Nucleus accumbens (tissue), 56 donors: ENCODE measurements at regions not wholly inside any gene's neighbourhood (a gene's known extent, or its start where the extent isn't known, plus 50 kb on each side); places are given as distances from the start of the nearest gene placed in this dataset.
"Not testable (repeated sequence)": the region's sequence is repeated elsewhere in the genome, so short reads cannot be mapped to it uniquely, and the experiment has no call there.

ENCODE experiments used
- DNase-seq, 56 donors: peaks; one replicate each; lab custom pipeline; 2025; lab: John Stamatoyannopoulos, UW

DNA sequence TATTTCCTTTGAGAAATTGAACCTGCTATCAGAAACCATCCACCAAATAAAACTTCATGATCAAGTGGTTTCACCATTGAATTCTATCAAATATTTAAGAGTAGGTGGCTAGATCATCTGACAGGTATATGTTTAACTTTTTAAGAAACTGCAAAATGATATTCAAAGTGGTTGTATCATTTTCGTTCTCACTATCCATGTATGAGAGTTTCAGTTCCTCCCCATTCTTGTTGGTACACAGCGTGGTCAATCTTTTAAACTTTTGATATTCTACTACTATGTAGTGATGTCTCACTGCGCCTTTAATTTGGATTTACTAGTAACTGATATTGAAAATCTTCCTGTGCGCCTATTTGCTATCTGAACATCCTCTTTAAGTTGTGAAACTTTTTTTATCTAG lies 163.7 kb downstream of the CYB561 start:
- DNase-seq = no peak

GRCh38 chr17:63285551-63285950 lies 160.6 kb downstream of the CYB561 start:
- no peak for DNase-seq

- no peak for DNase-seq
Observed at GRCh38 chr17:63286254-63286653, 159.9 kb downstream of the CYB561 start.

DNA sequence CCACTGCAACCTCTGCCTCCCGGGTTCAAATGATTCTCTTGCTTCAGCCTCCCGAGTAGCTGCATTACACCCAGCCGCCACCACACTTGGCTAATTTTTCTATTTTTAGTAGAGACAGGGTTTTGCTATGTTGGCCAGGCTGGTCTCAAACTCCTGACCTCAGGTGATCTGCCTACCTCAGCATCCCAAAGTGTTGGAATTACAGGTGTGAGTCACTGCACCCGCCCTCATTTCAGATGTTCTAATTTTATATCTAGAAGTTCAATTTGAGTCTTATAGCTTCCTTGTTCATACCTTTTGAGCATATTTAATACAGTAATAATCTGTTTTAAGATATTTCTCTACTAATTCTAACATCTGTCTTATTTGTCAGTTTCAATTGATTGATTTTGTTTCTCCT lies 159.1 kb downstream of the CYB561 start:
- DNase-seq = not testable (repeated sequence)

- no peak for DNase-seq
Observed at GRCh38 chr17:63289931-63290330, 156.2 kb downstream of the CYB561 start.

DNA sequence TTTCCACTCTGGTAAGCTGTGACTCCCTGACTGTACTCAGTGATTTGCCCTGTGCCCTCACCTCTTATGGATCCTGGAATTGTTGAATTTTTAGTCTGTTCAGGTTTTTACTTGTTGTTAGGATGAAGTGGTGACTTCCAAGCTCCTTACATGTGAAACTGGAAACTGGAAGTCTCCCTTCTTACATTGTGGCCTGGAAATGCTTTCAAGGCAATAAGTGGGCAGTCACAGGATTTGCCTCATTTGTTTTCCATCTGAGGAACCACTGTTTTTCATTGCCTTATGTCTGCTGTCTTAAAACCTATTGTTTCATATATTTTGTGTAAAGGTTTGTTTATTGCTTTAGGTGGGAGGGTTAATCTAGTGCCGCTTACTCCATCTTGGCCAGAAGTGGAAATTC lies 155.8 kb downstream of the CYB561 start:
- DNase-seq = no peak

- DNase-seq = no peak
Observed at GRCh38 chr17:63290784-63291183, 155.3 kb downstream of the CYB561 start.

GRCh38 chr17:63291258-63291657 lies 154.8 kb downstream of the CYB561 start:
- DNase-seq = no peak

GRCh38 chr17:63292421-63292820 lies 153.7 kb downstream of the CYB561 start:
- no peak for DNase-seq

- no peak for DNase-seq
Observed at GRCh38 chr17:63293323-63294075, 152.6 kb downstream of the CYB561 start.

DNA sequence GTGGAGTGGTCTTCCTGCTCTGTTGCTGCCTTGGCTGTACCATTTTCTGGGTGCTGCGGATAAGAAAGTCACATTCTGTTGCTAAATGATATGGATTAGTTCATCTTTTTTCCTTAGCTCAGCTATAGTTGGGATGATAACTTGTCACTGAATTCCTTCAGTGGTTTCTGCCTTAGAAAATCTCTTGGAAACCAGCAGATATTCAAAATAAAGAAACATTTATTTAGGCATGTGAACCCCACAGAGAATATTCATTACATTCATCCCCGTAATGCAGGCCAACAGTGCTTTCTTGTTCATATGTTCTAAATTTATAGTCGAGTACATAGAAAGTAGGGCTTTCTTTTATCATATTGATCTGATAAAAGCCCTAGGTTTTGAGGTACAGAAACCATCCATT lies 151.3 kb downstream of the CYB561 start:
- DNase-seq = no peak

DNA sequence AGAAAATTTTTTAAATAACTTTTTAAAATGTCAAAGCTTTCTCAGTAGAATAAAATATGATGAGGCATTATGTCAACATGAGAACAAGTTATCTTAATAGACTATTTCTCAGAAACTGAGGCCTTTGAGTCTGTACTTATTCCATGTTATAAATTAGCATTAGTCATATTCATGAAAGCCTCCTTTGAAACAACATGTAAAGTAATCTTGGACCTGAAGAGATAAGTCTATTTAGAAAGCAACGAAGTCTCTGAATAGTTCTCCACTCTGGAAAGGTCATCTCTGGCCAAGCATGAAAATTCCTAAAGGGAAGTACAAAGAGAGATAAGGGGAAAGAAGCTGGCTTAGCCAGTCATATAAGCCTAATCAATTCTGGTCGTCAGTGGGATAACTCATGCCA lies 150.8 kb downstream of the CYB561 start:
- no peak for DNase-seq

DNA sequence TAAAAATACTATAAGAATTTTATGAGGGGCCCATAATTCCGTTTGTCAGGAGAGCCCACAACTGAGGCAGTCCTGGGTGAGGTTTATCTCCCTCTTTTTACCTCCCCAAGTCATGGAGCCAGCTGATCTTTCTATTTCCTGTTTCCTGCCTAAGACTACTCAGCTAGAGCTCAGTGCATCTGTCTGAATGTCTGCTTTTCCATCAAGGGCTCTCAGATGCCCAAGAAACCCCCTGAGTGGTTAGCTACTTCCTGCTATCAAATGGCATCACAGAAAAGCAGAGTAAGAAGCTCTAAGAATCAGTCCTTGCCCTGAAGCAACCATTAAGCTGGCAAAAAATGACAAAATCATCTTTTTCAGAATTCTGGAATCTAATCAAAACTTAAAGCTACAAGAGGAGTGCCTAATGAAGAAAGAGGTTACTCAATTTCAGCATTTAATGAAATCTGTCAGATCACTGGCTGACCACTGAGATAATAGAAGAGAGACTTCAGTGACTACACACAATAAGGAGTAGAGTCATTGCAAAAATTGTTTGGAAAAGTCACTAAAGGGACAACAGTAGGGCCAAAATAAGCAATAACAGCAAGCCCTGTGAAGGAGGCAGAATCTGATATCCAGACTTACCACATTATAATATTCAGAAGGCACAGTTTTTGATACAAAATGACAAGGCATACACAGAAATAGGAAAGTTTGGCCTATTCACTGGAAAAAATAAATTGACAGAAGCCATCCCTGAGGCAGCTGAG lies 150.1 kb downstream of the CYB561 start:
- no peak for DNase-seq

- not testable (repeated sequence) for DNase-seq
Observed at GRCh38 chr17:63298916-63299315, 147.2 kb downstream of the CYB561 start.

GRCh38 chr17:63304704-63305261 lies 141.3 kb downstream of the CYB561 start:
- no peak for DNase-seq

GRCh38 chr17:63305857-63306256 lies 140.2 kb downstream of the CYB561 start:
- no peak for DNase-seq

DNA sequence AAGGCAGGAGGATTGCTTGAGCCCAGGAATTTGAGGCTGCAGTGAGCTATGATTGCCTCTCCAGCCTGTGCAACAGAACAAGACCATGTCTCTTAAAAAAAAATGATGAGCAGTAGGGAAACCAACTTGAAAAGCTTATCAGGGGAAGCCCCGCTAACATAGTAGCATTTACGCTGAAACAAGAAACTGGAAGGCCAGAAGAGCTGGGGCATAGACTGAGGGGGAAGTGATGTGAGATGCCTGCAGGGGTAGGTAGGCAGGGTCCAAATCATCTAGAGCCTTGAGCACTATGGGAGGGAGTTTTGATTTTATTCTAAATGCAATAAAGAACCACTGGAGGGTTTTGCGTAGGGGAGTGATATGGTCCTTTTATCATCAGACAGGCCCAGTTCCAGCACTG lies 139.3 kb downstream of the CYB561 start:
- DNase-seq = no peak

- DNase-seq = no peak
Observed at GRCh38 chr17:63308272-63308671, 137.8 kb downstream of the CYB561 start.

- DNase-seq = no peak
Observed at GRCh38 chr17:63309021-63309420, 137.1 kb downstream of the CYB561 start.

DNA sequence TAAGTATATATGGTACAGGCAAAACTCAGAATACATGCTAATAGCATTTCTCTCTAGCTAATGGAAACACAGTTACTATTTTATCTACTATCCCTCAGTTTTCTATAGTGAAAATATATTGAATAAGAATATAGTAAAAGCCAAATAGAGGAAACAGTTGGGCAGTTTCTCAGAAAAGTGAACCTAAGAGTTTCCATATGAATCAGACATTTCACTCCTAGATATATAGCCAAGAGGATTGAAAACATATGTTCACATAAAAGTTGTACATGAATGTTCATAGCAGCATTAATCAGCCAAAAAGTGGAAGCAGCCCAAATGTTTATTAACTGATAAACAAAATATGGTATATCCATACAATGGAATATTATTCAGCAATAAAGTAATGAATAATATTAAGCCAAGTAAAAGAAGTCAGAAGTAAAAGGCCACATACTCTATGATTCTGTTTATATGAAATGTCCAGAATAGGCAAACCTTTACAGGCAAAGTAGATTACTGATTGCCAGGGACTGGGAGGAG lies 134.6 kb downstream of the CYB561 start:
- no peak for DNase-seq

DNA sequence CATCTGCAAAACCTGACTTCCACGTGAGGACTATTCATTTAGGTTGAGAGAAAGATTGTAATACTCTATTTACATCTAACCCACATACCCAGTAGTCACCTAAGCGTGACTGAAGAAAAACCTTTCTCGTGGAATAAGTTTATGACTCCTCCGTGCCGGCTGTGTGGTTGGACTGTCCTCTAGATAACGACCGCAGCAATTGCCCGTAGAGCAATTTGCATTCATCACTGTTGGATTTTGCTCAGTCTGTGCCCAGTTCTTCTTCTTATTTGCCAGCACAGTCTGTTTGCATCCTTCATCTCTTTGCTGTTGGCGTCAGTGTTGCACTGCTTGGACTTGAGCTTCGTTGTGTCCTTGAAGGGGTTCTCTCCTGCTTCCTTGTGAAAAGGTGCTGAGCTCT lies 131.3 kb downstream of the CYB561 start:
- no peak for DNase-seq

DNA sequence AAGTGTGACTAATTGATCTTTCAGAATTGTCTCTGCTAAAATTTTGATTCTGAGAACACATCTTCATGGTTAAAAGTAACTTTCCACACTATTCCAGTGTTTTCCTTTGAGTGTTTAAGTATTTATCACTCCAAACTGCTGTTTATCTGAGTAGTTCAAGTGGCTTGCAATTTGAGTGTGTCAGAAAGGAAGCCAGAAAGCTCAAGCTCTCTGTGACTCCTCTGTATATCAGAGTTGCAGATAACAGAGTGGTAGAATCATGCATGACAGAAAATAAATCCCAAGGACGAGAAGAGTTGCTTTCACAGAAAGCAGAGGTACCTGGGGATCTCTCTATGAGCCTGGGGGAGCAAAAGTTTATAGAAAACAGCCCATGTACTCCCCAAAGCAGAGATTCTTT lies 130.0 kb downstream of the CYB561 start:
- DNase-seq = no peak
